HCT116 (cell line): ENCODE measurements at regions not wholly inside any gene's neighbourhood (a gene's known extent, or its start where the extent isn't known, plus 50 kb on each side); places are given as distances from the start of the nearest gene placed in this dataset.

Experiments used
- ATAC-seq: fragments of 200-7000 bp; cut with Tn5 transposase; 2 replicates; pipeline ENCODE4 v1.9.1; 2020; ENCODE audit warnings: mild to moderate bottlenecking, moderate library complexity
- BruUV-seq: library from RNA; stranded (reverse); fragments of 400-500 nt; replicated peaks from 2 replicates; lab custom pipeline; 2021; lab: Mats Ljungman, UMichigan
- CTCF ChIA-PET: fragments of 300-600 bp; sonication (Branson Sonifier 250); formaldehyde crosslinking; loops from one replicate; lab custom pipeline; 2021; ENCODE audit warnings: antibody characterized with exemption; lab: Charles Lee
- POLR2A ChIA-PET: fragments of 300-600, 350-600 bp; sonication (Branson Sonifier 250); formaldehyde crosslinking; loops from one replicate; lab custom pipeline; 2021; ENCODE audit warnings: antibody characterized with exemption; lab: Charles Lee
- RAD21 ChIA-PET, 2 experiments: fragments of 300-600 bp; sonication (Branson Sonifier 250); formaldehyde crosslinking; loops; one replicate each; lab custom pipeline; 2023; ENCODE audit warnings: low total read pairs in 2 of 2; ENCODE audit not compliant: uncharacterized antibody in 2 of 2, unreplicated experiment in 2 of 2, low non-redundant PET in 1 of 2; lab: Charles Lee
- DNase-seq: peaks from one replicate; pipeline ENCODE4 v3.0.0-alpha.2; 2010; ENCODE audit warnings: low read depth, low spot score
- H2AFZ ChIP-seq: fragments of 200-600 bp; shearing (Covaris generic), sonication (generic); 2 replicates; pipeline ENCODE4 v1.6.1; 2017; ENCODE audit warnings: low read depth, mixed run types, mixed read lengths, antibody characterized with exemption, low read length; ENCODE audit not compliant: poor library complexity, severe bottlenecking
- H3K27ac ChIP-seq: 2 replicates; pipeline ENCODE4 v1.5.1; 2012; ENCODE audit warnings: low read depth, low read length
- H3K27me3 ChIP-seq: fragments of 200-600 bp; sonication (generic); 2 replicates; pipeline ENCODE4 v1.6.1; 2016; ENCODE audit warnings: mixed run types, low read length, mixed read lengths; ENCODE audit not compliant: insufficient read depth
- H3K36me3 ChIP-seq, 2 experiments: fragments of 200-500 bp in 1 of 2; fragments of 200-600 bp in 1 of 2; sonication (Bioruptor generic) in 1 of 2; sonication (generic) in 1 of 2; 2 replicates each; pipeline versions ENCODE4 v1.5.1 to v1.6.1; 2014 to 2016; ENCODE audit warnings: low read length in 2 of 2, inconsistent platforms in 1 of 2, mixed read lengths in 1 of 2, mixed run types in 1 of 2; ENCODE audit not compliant: insufficient read depth in 2 of 2, control insufficient read depth in 1 of 2
- H3K4me1 ChIP-seq, 2 experiments: fragments of 200-600 bp in 1 of 2; sonication (generic) in 1 of 2; 2 replicates each; pipeline versions ENCODE4 v1.5.1 to v1.6.1; 2012 to 2017; ENCODE audit warnings: low read length in 2 of 2, inconsistent platforms in 1 of 2, mild to moderate bottlenecking in 1 of 2, mixed read lengths in 1 of 2, mixed run types in 1 of 2, moderate library complexity in 1 of 2; ENCODE audit not compliant: insufficient read depth in 2 of 2, control insufficient read depth in 1 of 2
- H3K4me2 ChIP-seq: fragments of 200-600 bp; sonication (generic); 2 replicates; pipeline ENCODE4 v1.6.1; 2017; ENCODE audit warnings: mixed run types, low read length, mixed read lengths
- H3K4me3 ChIP-seq, 2 experiments: fragments of 200-600 bp in 1 of 2; sonication (generic) in 1 of 2; replicated peaks in 1 of 2; 2 replicates each; pipeline ENCODE4 v1.5.1; 2011 to 2016; ENCODE audit warnings: low read length in 2 of 2, control low read depth in 1 of 2, low read depth in 1 of 2, mild to moderate bottlenecking in 1 of 2, mixed read lengths in 1 of 2, mixed run types in 1 of 2
- H3K79me2 ChIP-seq: fragments of 200-600 bp; sonication (generic); 2 replicates; pipeline ENCODE4 v1.6.1; 2017; ENCODE audit warnings: mild to moderate bottlenecking, mixed run types, low read length, moderate library complexity, mixed read lengths; ENCODE audit not compliant: insufficient read depth
- H3K9ac ChIP-seq: fragments of 200-600 bp; sonication (generic); 2 replicates; pipeline ENCODE4 v1.6.1; 2016; ENCODE audit warnings: low read length, mixed read lengths
- H3K9me2 ChIP-seq: fragments of 200-600 bp; sonication (generic), shearing (Covaris generic); 2 replicates; pipeline ENCODE4 v1.6.1; 2017; ENCODE audit warnings: mixed run types, mild to moderate bottlenecking, moderate library complexity; ENCODE audit not compliant: insufficient read depth
- H3K9me3 ChIP-seq, 2 experiments: fragments of 200-500 bp in 1 of 2; fragments of 200-600 bp in 1 of 2; sonication (Bioruptor generic) in 1 of 2; sonication (generic) in 1 of 2; 2 replicates each; pipeline ENCODE4 v1.6.1; 2014 to 2017; ENCODE audit warnings: low read length in 2 of 2, mixed read lengths in 2 of 2, inconsistent platforms in 1 of 2, low read depth in 1 of 2, mild to moderate bottlenecking in 1 of 2, mixed run types in 1 of 2, moderate library complexity in 1 of 2; ENCODE audit not compliant: control insufficient read depth in 1 of 2, insufficient read depth in 1 of 2
- H4K20me1 ChIP-seq: fragments of 200-600 bp; sonication (generic), shearing (Covaris generic); 2 replicates; pipeline ENCODE4 v1.6.1; 2017; ENCODE audit warnings: mixed run types, mild to moderate bottlenecking, moderate library complexity; ENCODE audit not compliant: insufficient read depth
- ATF3 ChIP-seq: IDR thresholded peaks from 2 replicates; pipeline ENCODE4 v1.6.1; 2012
- ELF1 ChIP-seq: IDR thresholded peaks from 2 replicates; pipeline ENCODE4 v1.6.1; 2012; ENCODE audit warnings: low read depth, borderline replicate concordance
- EZH2phosphoT487 ChIP-seq: fragments of 200-600 bp; IDR thresholded peaks from 2 replicates; pipeline ENCODE4 v1.6.1; 2018; ENCODE audit warnings: antibody characterized with exemption, borderline replicate concordance
- FOSL1 ChIP-seq: IDR thresholded peaks from 2 replicates; pipeline ENCODE4 v1.6.1; 2012; ENCODE audit warnings: low read depth
- JUND ChIP-seq: IDR thresholded peaks from 2 replicates; pipeline ENCODE4 v1.6.1; 2012
- RAD21 ChIP-seq: IDR thresholded peaks from 2 replicates; pipeline ENCODE4 v1.6.1; 2012; ENCODE audit warnings: low read depth, mild to moderate bottlenecking
- SP1 ChIP-seq: IDR thresholded peaks from 2 replicates; pipeline ENCODE4 v1.6.1; 2012; ENCODE audit warnings: low read depth
- TCF7L2 ChIP-seq: IDR thresholded peaks from 2 replicates; pipeline ENCODE4 v1.7.0; 2011; ENCODE audit warnings: borderline replicate concordance, inconsistent platforms; ENCODE audit not compliant: insufficient read depth, insufficient read length; ENCODE audit errors: extremely low read depth
- YY1 ChIP-seq: IDR thresholded peaks from 2 replicates; pipeline ENCODE4 v1.6.1; 2011; ENCODE audit warnings: low read length, low read depth, moderate library complexity, mild to moderate bottlenecking; ENCODE audit not compliant: insufficient replicate concordance; ENCODE audit errors: extremely low read depth
- ZBTB33 ChIP-seq: IDR thresholded peaks from 2 replicates; pipeline ENCODE4 v1.6.1; 2011; ENCODE audit warnings: mild to moderate bottlenecking, low read length, moderate library complexity; ENCODE audit not compliant: insufficient replicate concordance; ENCODE audit errors: extremely low read depth
- ZFX ChIP-seq: fragments of 450-650 bp; IDR thresholded peaks from 2 replicates; pipeline ENCODE4 v1.6.1; 2017
- intact Hi-C: fragments of 100-400 bp; cut with micrococcal nuclease; formaldehyde crosslinking; loops from 2 replicates; pipeline ENCODE4 v1.10.0; 2022

GRCh38 chr5:3963652-3964051 lies 368.0 kb downstream of the IRX1 start (continued):
- TF ChIP-seq TCF7L2: no peak
- TF ChIP-seq EZH2phosphoT487: no peak
- TF ChIP-seq, all 23 proteins: peak for 0

GRCh38 chr5:3980156-3980555 lies 384.5 kb downstream of the IRX1 start:
- ChIA-PET CTCF (no interaction called here), RAD21 (no interaction called here), POLR2A (no interaction called here)
- Histone ChIP-seq H3K9me3 (peaks cover 0 to 34% of the 10 kb centered on the region in 2 experiments; a peak in 2 of 4 replicates), H3K27ac (no peak overlapping the region), H3K9ac (no peak overlapping the region), H3K9me2 (no peaks in the 10 kb centered on the region), H2AFZ (no peak overlapping the region), H3K79me2 (no peaks in the 10 kb centered on the region), H3K27me3 (no peaks in the 10 kb centered on the region), H3K4me3 (no peak overlapping the region), H3K4me2 (no peak overlapping the region), H4K20me1 (no peaks in the 10 kb centered on the region), H3K36me3 (no peaks in the 10 kb centered on the region), H3K4me1 (no peaks in the 10 kb centered on the region)
- no peak for DNase-seq
- intact Hi-C loops: no loop called here
- ATAC-seq: no peak
- no TSS peak for BruUV-seq
- TF ChIP-seq JUND (no peak), ZBTB33 (no peak), YY1 (no peak), ZFX (no peak), ATF3 (no peak), SP1 (no peak), EZH2phosphoT487 (no peak), FOSL1 (no peak), TCF7L2 (no peak), ELF1 (no peak), RAD21 (no peak)
